Activated CD8-positive, alpha-beta T cell treated with anti-CD3 and anti-CD28 coated beads for 36 hours (primary cell): ENCODE measurements at regions not wholly inside any gene's neighbourhood (a gene's known extent, or its start where the extent isn't known, plus 50 kb on each side); places are given as distances from the start of the nearest gene placed in this dataset.
"Not testable (repeated sequence)": the region's sequence is repeated elsewhere in the genome, so short reads cannot be mapped to it uniquely, and the experiment has no call there.

Experiments used
- ATAC-seq: fragments of 200-7000 bp; cut with Tn5 transposase; one replicate; pipeline ENCODE4 v1.10.0; 2021; ENCODE audit warnings: mild to moderate bottlenecking, moderate library complexity
- CTCF ChIA-PET: fragments of 350-600 bp; sonication (Branson Sonifier 250); formaldehyde crosslinking; loops from one replicate; lab custom pipeline; 2021; ENCODE audit warnings: antibody characterized with exemption; lab: Charles Lee
- POLR2A ChIA-PET: fragments of 350-600 bp; sonication (Branson Sonifier 250); formaldehyde crosslinking; loops from one replicate; lab custom pipeline; 2021; ENCODE audit warnings: antibody characterized with exemption; lab: Charles Lee
- DNase-seq: peaks from one replicate; pipeline ENCODE4 v3.0.0-alpha.2; 2020
- H3K27ac Mint-ChIP-seq: one replicate; pipeline ENCODE4 v1.8.0; 2021; ENCODE audit warnings: mild to moderate bottlenecking, mixed read lengths
- H3K27me3 Mint-ChIP-seq: one replicate; pipeline ENCODE4 v1.8.0; 2021; ENCODE audit warnings: mixed read lengths
- H3K36me3 Mint-ChIP-seq: one replicate; pipeline ENCODE4 v1.8.0; 2021; ENCODE audit warnings: low read depth, mixed read lengths
- H3K4me1 Mint-ChIP-seq: one replicate; pipeline ENCODE4 v1.8.0; 2021; ENCODE audit warnings: low read depth, mixed read lengths
- H3K4me3 Mint-ChIP-seq: one replicate; pipeline ENCODE4 v1.8.0; 2021; ENCODE audit warnings: mild to moderate bottlenecking, moderate library complexity, mixed read lengths
- H3K9me3 Mint-ChIP-seq: one replicate; pipeline ENCODE4 v1.8.0; 2021; ENCODE audit warnings: mixed read lengths
- intact Hi-C: fragments of 100-400 bp; cut with micrococcal nuclease; formaldehyde crosslinking; loops from one replicate; pipeline ENCODE4 v1.10.0; 2022
- TF ChIP-seq, protein P1 (sequence below): fragments of 200-600 bp; IDR thresholded peaks from one replicate; pipeline ENCODE4 v1.8.0; 2022; ENCODE audit warnings: antibody characterized with exemption, mild to moderate bottlenecking

DNA sequence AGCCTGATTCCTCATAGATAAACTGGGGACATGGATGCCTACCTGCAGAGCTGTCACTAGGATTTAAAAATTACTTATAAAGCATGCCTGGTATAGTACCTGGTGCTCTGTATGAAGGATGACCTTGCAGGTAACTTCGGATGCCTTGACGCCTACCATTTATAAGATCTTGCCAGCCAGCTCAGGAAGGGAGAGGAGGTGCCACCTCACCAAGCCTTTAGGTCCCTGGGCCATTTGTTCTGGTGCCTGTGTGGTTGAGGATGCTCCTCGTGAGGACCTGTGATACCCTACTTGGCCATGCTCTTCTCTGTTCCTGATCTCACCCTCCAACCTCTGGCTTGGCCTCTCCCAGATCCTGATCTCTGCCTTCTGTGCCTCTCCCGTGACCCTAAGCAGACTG lies 85.2 kb downstream of the FDX1 start:
- peaks cover 10% of the 10 kb centered on the region for H3K9me3 Mint-ChIP-seq
- ATAC-seq = no peak

DNA sequence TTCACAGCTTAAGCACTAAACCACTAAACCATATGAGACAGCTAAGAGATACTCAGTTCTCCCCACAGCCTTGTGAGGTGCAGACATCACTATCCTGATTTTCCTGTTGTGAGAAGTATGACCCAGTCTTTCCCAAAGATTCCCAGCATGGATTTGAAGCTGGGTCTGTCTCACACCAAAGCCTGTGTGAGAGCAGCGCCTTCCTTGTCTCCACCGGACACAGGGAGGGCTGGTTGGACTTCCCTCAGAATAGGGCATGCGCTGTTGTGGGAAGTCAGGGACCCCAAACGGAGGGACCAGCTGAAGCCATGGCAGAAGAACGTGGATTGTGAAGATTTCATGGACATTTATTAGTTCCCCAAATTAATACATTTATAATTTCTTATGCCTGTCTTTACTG lies 87.6 kb downstream of the FDX1 start:
- POLR2A ChIA-PET, H3K9me3 Mint-ChIP-seq, H3K4me1 Mint-ChIP-seq, H3K27me3 Mint-ChIP-seq, ATAC-seq, H3K4me3 Mint-ChIP-seq, DNase-seq, H3K27ac Mint-ChIP-seq, H3K36me3 Mint-ChIP-seq, intact Hi-C loops, CTCF ChIA-PET: not testable (repeated sequence)

More for the DNA sequence above, 85.2 kb downstream of the FDX1 start:
- ChIA-PET CTCF (interaction anchor here (1.4 kb wide), 1 partner anchor 8 kb away, joined by 3 read pairs; no protein-coding TSS in a partner anchor), POLR2A (interaction anchor here (0.8 kb wide), 1 partner anchor 9 kb away, joined by 3 read pairs; no protein-coding TSS in a partner anchor)
- H3K27me3 Mint-ChIP-seq = no peaks in the 10 kb centered on the region
- no peaks in the 10 kb centered on the region for H3K36me3 Mint-ChIP-seq
- TF ChIP-seq, protein P1, sequence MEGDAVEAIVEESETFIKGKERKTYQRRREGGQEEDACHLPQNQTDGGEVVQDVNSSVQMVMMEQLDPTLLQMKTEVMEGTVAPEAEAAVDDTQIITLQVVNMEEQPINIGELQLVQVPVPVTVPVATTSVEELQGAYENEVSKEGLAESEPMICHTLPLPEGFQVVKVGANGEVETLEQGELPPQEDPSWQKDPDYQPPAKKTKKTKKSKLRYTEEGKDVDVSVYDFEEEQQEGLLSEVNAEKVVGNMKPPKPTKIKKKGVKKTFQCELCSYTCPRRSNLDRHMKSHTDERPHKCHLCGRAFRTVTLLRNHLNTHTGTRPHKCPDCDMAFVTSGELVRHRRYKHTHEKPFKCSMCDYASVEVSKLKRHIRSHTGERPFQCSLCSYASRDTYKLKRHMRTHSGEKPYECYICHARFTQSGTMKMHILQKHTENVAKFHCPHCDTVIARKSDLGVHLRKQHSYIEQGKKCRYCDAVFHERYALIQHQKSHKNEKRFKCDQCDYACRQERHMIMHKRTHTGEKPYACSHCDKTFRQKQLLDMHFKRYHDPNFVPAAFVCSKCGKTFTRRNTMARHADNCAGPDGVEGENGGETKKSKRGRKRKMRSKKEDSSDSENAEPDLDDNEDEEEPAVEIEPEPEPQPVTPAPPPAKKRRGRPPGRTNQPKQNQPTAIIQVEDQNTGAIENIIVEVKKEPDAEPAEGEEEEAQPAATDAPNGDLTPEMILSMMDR = no peak
- H3K27ac Mint-ChIP-seq = no peak overlapping the region
- no peaks in the 10 kb centered on the region for H3K4me1 Mint-ChIP-seq
- intact Hi-C loops = no loop called here
- H3K4me3 Mint-ChIP-seq = no peak overlapping the region
- DNase-seq = no peak

DNA sequence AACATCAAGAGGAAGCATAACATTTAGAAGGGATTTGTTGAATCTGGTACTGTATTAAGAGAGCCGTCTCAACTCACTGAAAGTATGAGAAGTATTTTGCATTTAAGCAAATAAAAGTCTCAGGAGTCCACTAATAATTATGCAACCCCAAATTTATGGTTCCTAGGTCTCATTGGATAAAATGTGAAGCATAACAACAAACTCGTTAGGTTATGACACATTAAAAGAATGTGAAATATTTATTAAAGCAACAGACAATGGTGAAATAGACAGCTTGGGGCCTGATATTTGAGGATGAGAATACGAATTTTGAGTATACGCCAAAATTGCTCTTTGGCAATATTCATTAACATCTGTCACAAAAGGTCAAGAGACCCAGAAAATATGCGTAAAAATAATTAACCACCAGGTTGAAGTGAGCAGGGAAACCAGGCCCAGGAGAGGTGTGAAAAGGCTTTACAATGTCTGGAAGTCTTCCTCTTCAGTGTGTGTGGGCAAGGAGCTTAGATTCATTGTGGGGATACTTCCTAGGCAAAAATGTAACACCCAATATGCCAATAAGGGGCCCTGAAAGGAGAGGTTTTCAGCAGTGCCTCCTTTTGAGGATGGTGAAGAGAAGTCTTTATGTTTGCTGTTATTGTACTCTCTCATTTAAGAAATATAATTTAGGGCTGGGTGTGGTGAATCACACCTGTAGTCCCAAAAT lies 89.2 kb downstream of the FDX1 start:
- H3K27ac Mint-ChIP-seq = no peak overlapping the region
- no peaks in the 10 kb centered on the region for H3K27me3 Mint-ChIP-seq
- intact Hi-C loops = no loop called here
- ChIA-PET POLR2A (no interaction called here), CTCF (no interaction called here)
- H3K4me3 Mint-ChIP-seq = no peak overlapping the region
- peaks cover 12% of the 10 kb centered on the region for H3K9me3 Mint-ChIP-seq
- no peak for DNase-seq
- H3K36me3 Mint-ChIP-seq = no peaks in the 10 kb centered on the region
- no peak for ATAC-seq
- peaks cover 11% of the 10 kb centered on the region for H3K4me1 Mint-ChIP-seq
- TF ChIP-seq, protein P1 = no peak

DNA sequence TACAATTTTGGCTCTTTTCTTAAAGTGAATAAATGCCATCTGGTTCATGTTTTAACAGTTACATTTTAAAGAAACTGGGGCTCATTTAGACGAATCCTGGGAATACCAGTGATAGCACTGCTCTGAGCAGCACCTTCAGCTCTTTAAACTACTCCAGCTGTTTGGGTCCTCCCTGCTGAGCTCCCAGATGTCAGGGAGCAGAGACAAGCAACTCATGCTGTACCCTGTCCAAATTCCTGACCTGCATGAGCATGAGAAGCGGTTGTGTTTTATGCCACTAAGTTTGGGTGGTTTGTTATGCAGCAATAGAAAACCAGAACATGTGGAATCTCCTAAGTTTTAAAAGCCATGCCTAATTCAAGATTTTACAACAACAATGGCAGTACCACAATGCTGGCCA lies 90.0 kb downstream of the FDX1 start:
- TF ChIP-seq, protein P1 = no peak
- no peak for DNase-seq
- intact Hi-C loops = no loop called here

DNA sequence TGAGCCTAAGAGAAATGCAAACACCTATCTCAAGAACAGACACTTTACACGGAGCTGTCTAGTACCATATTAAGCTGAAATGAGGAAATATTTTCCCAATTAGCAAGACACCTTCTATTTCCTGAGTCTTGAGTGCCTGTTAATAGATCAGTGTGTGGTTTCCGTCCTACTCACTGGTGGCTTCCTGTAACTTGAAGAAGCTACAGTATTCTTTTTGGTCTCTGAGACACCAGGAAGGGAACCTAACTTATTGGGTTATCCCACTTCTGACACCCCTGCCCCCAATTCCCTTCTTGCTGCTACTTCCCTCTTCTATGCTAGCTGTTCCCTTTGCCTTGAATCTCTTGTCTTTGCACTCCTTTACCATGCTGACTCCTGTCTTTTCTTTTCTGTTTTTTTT lies 92.7 kb downstream of the FDX1 start:
- peaks cover 28% of the 10 kb centered on the region for H3K4me1 Mint-ChIP-seq
- DNase-seq = no peak

More for the DNA sequence above, 90.0 kb downstream of the FDX1 start:
- ChIA-PET CTCF (no interaction called here), POLR2A (no interaction called here)
- peaks cover 12% of the 10 kb centered on the region for H3K9me3 Mint-ChIP-seq
- no peak overlapping the region for H3K4me3 Mint-ChIP-seq
- H3K4me1 Mint-ChIP-seq = peaks cover 16% of the 10 kb centered on the region
- no peaks in the 10 kb centered on the region for H3K27me3 Mint-ChIP-seq
- no peak for ATAC-seq
- H3K27ac Mint-ChIP-seq = no peak overlapping the region
- no peaks in the 10 kb centered on the region for H3K36me3 Mint-ChIP-seq

More for the DNA sequence above, 92.7 kb downstream of the FDX1 start:
- intact Hi-C loops = no loop called here
- Mint-ChIP-seq H3K27ac (no peak overlapping the region), H3K4me3 (no peak overlapping the region), H3K9me3 (peaks cover 12% of the 10 kb centered on the region), H3K27me3 (no peaks in the 10 kb centered on the region), H3K36me3 (no peaks in the 10 kb centered on the region)
- CTCF ChIA-PET = no interaction called here
- ATAC-seq = no peak
- TF ChIP-seq, protein P1 = no peak
- POLR2A ChIA-PET = no interaction called here
